Mesenchymal stem cell (in vitro differentiated cells and primary cell): ENCODE measurements at regions not wholly inside any gene's neighbourhood (a gene's known extent, or its start where the extent isn't known, plus 50 kb on each side); places are given as distances from the start of the nearest gene placed in this dataset.
"Not testable (repeated sequence)": the region's sequence is repeated elsewhere in the genome, so short reads cannot be mapped to it uniquely, and the experiment has no call there.

Experiments
- DNase-seq: peaks from one replicate; pipeline ENCODE4 v3.0.0-alpha.2; 2013
- H2AFZ ChIP-seq: one replicate; pipeline ENCODE4 v1.6.1; 2013; ENCODE audit warnings: low read depth, mild to moderate bottlenecking, control low read depth, inconsistent platforms, low read length, moderate library complexity
- H2AK5ac ChIP-seq: 2 replicates; pipeline ENCODE4 v1.6.1; 2013; ENCODE audit warnings: low read length, moderate library complexity, mild to moderate bottlenecking, inconsistent platforms; ENCODE audit not compliant: severe bottlenecking
- H2BK120ac ChIP-seq: one replicate; pipeline ENCODE4 v1.6.1; 2013; ENCODE audit warnings: low read depth, mild to moderate bottlenecking, inconsistent platforms, low read length, moderate library complexity
- H2BK12ac ChIP-seq, 2 experiments: one replicate each; pipeline ENCODE4 v1.6.1; 2013; ENCODE audit warnings: inconsistent platforms in 2 of 2, low read length in 2 of 2, mild to moderate bottlenecking in 2 of 2, moderate library complexity in 2 of 2, control low read depth in 1 of 2
- H2BK15ac ChIP-seq: one replicate; pipeline ENCODE4 v1.6.1; 2013; ENCODE audit warnings: mild to moderate bottlenecking, low read depth, inconsistent platforms; ENCODE audit not compliant: poor library complexity, severe bottlenecking
- H2BK5ac ChIP-seq: 2 replicates; pipeline ENCODE4 v1.6.1; 2013; ENCODE audit warnings: low read depth, mild to moderate bottlenecking, low read length, control low read depth, inconsistent platforms; ENCODE audit not compliant: poor library complexity, severe bottlenecking
- H3K14ac ChIP-seq, 2 experiments: one replicate each; pipeline ENCODE4 v1.6.1; 2013; ENCODE audit warnings: inconsistent platforms in 2 of 2, low read length in 2 of 2, control low read depth in 1 of 2, mild to moderate bottlenecking in 1 of 2, moderate library complexity in 1 of 2
- H3K18ac ChIP-seq, 2 experiments: one replicate each; pipeline ENCODE4 v1.6.1; 2013; ENCODE audit warnings: inconsistent platforms in 2 of 2, low read length in 2 of 2, control low read depth in 1 of 2, low read depth in 1 of 2, mild to moderate bottlenecking in 1 of 2
- H3K23ac ChIP-seq, 2 experiments: one replicate each; pipeline ENCODE4 v1.6.1; 2013; ENCODE audit warnings: inconsistent platforms in 2 of 2, low read length in 2 of 2, mild to moderate bottlenecking in 2 of 2, moderate library complexity in 2 of 2, control low read depth in 1 of 2
- H3K27ac ChIP-seq: 2 replicates; pipeline ENCODE4 v1.5.1; 2013; ENCODE audit warnings: mild to moderate bottlenecking, moderate library complexity, low read length, control low read depth, inconsistent platforms; ENCODE audit not compliant: poor library complexity, severe bottlenecking
- H3K27me3 ChIP-seq, 2 experiments: 2 replicates each; pipeline versions ENCODE4 v1.6.1 to v1.7.0; 2013; ENCODE audit warnings: low read length in 2 of 2, mild to moderate bottlenecking in 2 of 2, moderate library complexity in 2 of 2, control low read depth in 1 of 2, inconsistent platforms in 1 of 2; ENCODE audit not compliant: control insufficient read depth in 1 of 2, insufficient read depth in 1 of 2
- H3K36me3 ChIP-seq, 2 experiments: 2 replicates each; pipeline versions ENCODE4 v1.6.1 to v1.7.0; 2013; ENCODE audit warnings: low read length in 2 of 2, control low read depth in 1 of 2, inconsistent platforms in 1 of 2, low read depth in 1 of 2, mild to moderate bottlenecking in 1 of 2; ENCODE audit not compliant: insufficient read depth in 2 of 2, control insufficient read depth in 1 of 2
- H3K4ac ChIP-seq, 2 experiments: one replicate each; pipeline ENCODE4 v1.6.1; 2013; ENCODE audit warnings: inconsistent platforms in 2 of 2, low read length in 2 of 2, mild to moderate bottlenecking in 2 of 2, moderate library complexity in 2 of 2, control low read depth in 1 of 2, low read depth in 1 of 2
- H3K4me1 ChIP-seq: 2 replicates; pipeline ENCODE4 v1.6.1; 2013; ENCODE audit warnings: low read depth, low read length, control low read depth; ENCODE audit not compliant: control insufficient read depth, insufficient read depth
- H3K4me2 ChIP-seq: 2 replicates; pipeline ENCODE4 v1.6.1; 2013; ENCODE audit warnings: low read length, mild to moderate bottlenecking, inconsistent platforms; ENCODE audit not compliant: poor library complexity, severe bottlenecking
- H3K4me3 ChIP-seq, 2 experiments: 2 replicates each; pipeline versions ENCODE4 v1.5.1 to v1.7.0; 2013; ENCODE audit warnings: low read length in 2 of 2, mild to moderate bottlenecking in 2 of 2, control low read depth in 1 of 2, low read depth in 1 of 2; ENCODE audit not compliant: insufficient read depth in 1 of 2
- H3K79me1 ChIP-seq: replicated peaks from 2 replicates; pipeline ENCODE4 v1.6.1; 2013; ENCODE audit warnings: mild to moderate bottlenecking, control low read depth, low read length, inconsistent platforms; ENCODE audit not compliant: poor library complexity, severe bottlenecking
- H3K9ac ChIP-seq: 2 replicates; pipeline ENCODE4 v1.7.0; 2013; ENCODE audit warnings: mild to moderate bottlenecking, low read length, moderate library complexity
- H3K9me3 ChIP-seq: 2 replicates; pipeline ENCODE4 v1.7.0; 2013; ENCODE audit warnings: mild to moderate bottlenecking, low read length; ENCODE audit not compliant: control insufficient read depth
- H4K8ac ChIP-seq: one replicate; pipeline ENCODE4 v1.6.1; 2013; ENCODE audit warnings: inconsistent platforms, mild to moderate bottlenecking, low read length, moderate library complexity
- H4K91ac ChIP-seq: one replicate; pipeline ENCODE4 v1.6.1; 2013; ENCODE audit warnings: mild to moderate bottlenecking, low read length, inconsistent platforms
- WGBS: methylation state at CpG from one replicate; pipeline ENCODE4 v1.1.7; 2013; ENCODE audit warnings: mixed read lengths; 5-methylcytosine and 5-hydroxymethylcytosine counted together

DNA sequence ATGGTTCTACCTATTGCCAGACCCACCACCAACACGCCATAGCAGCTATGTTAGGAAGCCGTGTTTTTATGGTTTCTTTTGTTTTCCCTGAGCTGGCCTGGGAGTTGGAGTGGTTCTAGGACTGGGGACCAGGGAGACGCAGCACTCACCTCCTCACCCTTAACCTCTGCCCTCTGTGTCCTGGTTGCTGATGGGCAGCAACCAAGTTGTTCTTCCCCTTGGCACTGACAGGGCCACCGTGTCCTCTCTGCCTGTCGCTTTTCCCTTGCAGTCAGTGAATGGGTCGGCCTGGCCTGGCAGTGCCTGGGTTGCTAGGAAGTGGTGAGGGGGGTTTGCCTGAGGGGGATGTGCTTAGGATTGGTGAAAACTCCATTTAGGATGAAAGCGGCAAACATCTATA, 197.1 kb upstream of the GATA6 start:
- peaks cover 4% of the 10 kb centered on the region for H3K4me1 ChIP-seq
- no peak for DNase-seq
- no peak overlapping the region for H4K91ac ChIP-seq
- H2BK12ac ChIP-seq, result no peak overlapping the region
- H3K4ac ChIP-seq, result no peak overlapping the region
- no peak overlapping the region for H3K18ac ChIP-seq
- H3K27me3 ChIP-seq, result peaks cover 0 to 7% of the 10 kb centered on the region in 2 experiments
- no peak overlapping the region for H3K14ac ChIP-seq
- H3K9me3 ChIP-seq, result no peaks in the 10 kb centered on the region
- no peak overlapping the region for H3K4me2 ChIP-seq
- no peak overlapping the region for H2BK5ac ChIP-seq
- no peak overlapping the region for H3K4me3 ChIP-seq
- no peak overlapping the region for H4K8ac ChIP-seq
- 91% methylated on average over 6 of the region's 7 CpGs for WGBS
- H3K23ac ChIP-seq, result no peak overlapping the region
- H2AFZ ChIP-seq, result no peak overlapping the region
- H3K27ac ChIP-seq, result no peak overlapping the region
- H3K36me3 ChIP-seq, result no peaks in the 10 kb centered on the region
- no peak overlapping the region for H3K9ac ChIP-seq
- H2AK5ac ChIP-seq, result no peak overlapping the region
- no peaks in the 10 kb centered on the region for H3K79me1 ChIP-seq
- no peak overlapping the region for H2BK15ac ChIP-seq
- no peak overlapping the region for H2BK120ac ChIP-seq

GRCh38 chr18:21975954-21976353, 193.4 kb upstream of the GATA6 start:
- H3K4ac ChIP-seq, H3K79me1 ChIP-seq, H2BK120ac ChIP-seq, H4K8ac ChIP-seq, H3K9me3 ChIP-seq, H3K4me2 ChIP-seq, H2AFZ ChIP-seq, H2BK15ac ChIP-seq, H2BK5ac ChIP-seq, H3K23ac ChIP-seq, H3K4me1 ChIP-seq, H4K91ac ChIP-seq, DNase-seq, H3K9ac ChIP-seq, H3K18ac ChIP-seq, H2AK5ac ChIP-seq, H3K27me3 ChIP-seq, H2BK12ac ChIP-seq, H3K36me3 ChIP-seq, H3K4me3 ChIP-seq, H3K27ac ChIP-seq, H3K14ac ChIP-seq: not testable (repeated sequence)
- 100% methylated on average over 1 of the region's 1 CpG for WGBS

GRCh38 chr18:21978546-21979170, 190.7 kb upstream of the GATA6 start:
- Histone ChIP-seq H3K4me2 (no peak overlapping the region), H3K36me3 (no peaks in the 10 kb centered on the region), H3K18ac (peak overlapping the region in 1 of 2 experiments; percentile 50), H3K27ac (no peak overlapping the region), H2AFZ (no peak overlapping the region), H4K8ac (peak overlapping the region; percentile 10), H2BK5ac (no peak overlapping the region), H3K4ac (no peak overlapping the region), H3K27me3 (no peaks in the 10 kb centered on the region), H3K4me3 (no peak overlapping the region), H3K79me1 (no peaks in the 10 kb centered on the region), H4K91ac (no peak overlapping the region), H3K9ac (no peak overlapping the region), H3K9me3 (no peaks in the 10 kb centered on the region), H3K23ac (no peak overlapping the region), H3K4me1 (no peaks in the 10 kb centered on the region), H3K14ac (no peak overlapping the region), H2AK5ac (no peak overlapping the region), H2BK120ac (no peak overlapping the region), H2BK15ac (no peak overlapping the region), H2BK12ac (no peak overlapping the region)
- DNase-seq, result no peak
- WGBS, result 51% methylated on average over 9 of the region's 13 CpGs

GRCh38 chr18:21979171-21979560, 190.2 kb upstream of the GATA6 start:
- 35% methylated on average over 4 of the region's 4 CpGs for WGBS

More at GRCh38 chr18:21979171-21979560, 190.2 kb upstream of the GATA6 start:
- no peak overlapping the region for H2AFZ ChIP-seq
- no peak overlapping the region for H3K4ac ChIP-seq
- H2BK12ac ChIP-seq, result no peak overlapping the region
- no peak overlapping the region for H3K4me2 ChIP-seq
- no peaks in the 10 kb centered on the region for H3K79me1 ChIP-seq
- H3K27me3 ChIP-seq, result no peaks in the 10 kb centered on the region
- H3K4me3 ChIP-seq, result no peak overlapping the region
- no peak overlapping the region for H2BK120ac ChIP-seq
- no peak for DNase-seq
- no peak overlapping the region for H3K14ac ChIP-seq
- H3K23ac ChIP-seq, result no peak overlapping the region
- H3K18ac ChIP-seq, result peak overlapping the region in 1 of 2 experiments; percentile 50
- no peaks in the 10 kb centered on the region for H3K9me3 ChIP-seq
- H4K91ac ChIP-seq, result no peak overlapping the region
- no peak overlapping the region for H2AK5ac ChIP-seq
- no peaks in the 10 kb centered on the region for H3K4me1 ChIP-seq
- peak overlapping the region; percentile 10 for H4K8ac ChIP-seq
- no peak overlapping the region for H3K27ac ChIP-seq
- H2BK5ac ChIP-seq, result no peak overlapping the region
- no peaks in the 10 kb centered on the region for H3K36me3 ChIP-seq
- H3K9ac ChIP-seq, result no peak overlapping the region
- H2BK15ac ChIP-seq, result no peak overlapping the region
